GM12865 (cell line): ENCODE measurements at regions not wholly inside any gene's neighbourhood (a gene's known extent, or its start where the extent isn't known, plus 50 kb on each side); places are given as distances from the start of the nearest gene placed in this dataset.

Experiments
- DNase-seq: peaks from one replicate; pipeline ENCODE4 v3.0.0; 2010; ENCODE audit warnings: low read depth
- H3K4me3 ChIP-seq: 2 replicates; pipeline ENCODE4 v1.5.1; 2011; ENCODE audit warnings: mild to moderate bottlenecking, low read depth, low read length, control low read depth
- TF ChIP-seq, protein P1 (sequence below): IDR thresholded peaks from 2 replicates; pipeline ENCODE4 v1.5.1; 2011; ENCODE audit warnings: low read length, control low read depth, low read depth, inconsistent platforms; ENCODE audit not compliant: insufficient read depth; ENCODE audit errors: missing control alignments

DNA sequence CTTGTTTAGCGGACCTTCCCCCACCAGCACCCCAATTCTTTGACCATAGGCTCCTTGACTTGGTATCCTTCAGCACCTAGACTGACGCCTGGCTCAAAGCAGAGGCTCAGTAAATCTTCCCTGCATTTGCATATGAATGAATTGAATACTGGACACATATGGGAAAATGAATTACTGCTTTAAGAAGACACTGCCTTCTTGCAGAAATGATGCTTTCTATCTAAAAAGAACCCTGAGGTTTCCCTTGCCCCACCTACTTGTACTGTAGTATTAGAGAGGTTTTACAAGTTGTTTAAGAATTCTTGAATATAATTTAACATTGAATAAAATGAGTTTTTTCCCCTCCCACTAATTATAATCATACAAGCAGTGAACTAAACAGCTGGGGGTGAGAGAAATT is 190.7 kb downstream of the SAMD5 start:
- no peak for DNase-seq
- TF ChIP-seq, protein P1, sequence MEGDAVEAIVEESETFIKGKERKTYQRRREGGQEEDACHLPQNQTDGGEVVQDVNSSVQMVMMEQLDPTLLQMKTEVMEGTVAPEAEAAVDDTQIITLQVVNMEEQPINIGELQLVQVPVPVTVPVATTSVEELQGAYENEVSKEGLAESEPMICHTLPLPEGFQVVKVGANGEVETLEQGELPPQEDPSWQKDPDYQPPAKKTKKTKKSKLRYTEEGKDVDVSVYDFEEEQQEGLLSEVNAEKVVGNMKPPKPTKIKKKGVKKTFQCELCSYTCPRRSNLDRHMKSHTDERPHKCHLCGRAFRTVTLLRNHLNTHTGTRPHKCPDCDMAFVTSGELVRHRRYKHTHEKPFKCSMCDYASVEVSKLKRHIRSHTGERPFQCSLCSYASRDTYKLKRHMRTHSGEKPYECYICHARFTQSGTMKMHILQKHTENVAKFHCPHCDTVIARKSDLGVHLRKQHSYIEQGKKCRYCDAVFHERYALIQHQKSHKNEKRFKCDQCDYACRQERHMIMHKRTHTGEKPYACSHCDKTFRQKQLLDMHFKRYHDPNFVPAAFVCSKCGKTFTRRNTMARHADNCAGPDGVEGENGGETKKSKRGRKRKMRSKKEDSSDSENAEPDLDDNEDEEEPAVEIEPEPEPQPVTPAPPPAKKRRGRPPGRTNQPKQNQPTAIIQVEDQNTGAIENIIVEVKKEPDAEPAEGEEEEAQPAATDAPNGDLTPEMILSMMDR = no peak

DNA sequence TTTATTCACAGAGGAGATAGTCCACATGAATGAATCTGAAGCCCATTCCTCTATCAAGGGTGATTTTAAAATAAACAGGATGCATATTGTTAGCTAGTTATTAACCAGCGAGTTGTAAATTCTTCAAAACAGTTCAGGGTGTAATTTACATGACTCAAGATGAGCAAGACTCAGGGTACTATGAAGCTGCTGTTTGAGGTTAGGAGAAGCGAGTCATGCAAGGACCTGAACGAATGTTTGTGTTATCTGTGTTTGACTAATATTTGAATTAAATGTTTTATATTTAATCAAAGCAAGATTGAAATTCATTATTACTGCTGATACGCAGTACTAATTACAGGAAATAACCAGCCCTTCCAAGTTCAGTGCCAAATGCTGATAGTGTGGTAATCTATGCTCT is 191.1 kb downstream of the SAMD5 start:
- DNase-seq = no peak
- H3K4me3 ChIP-seq = no peak overlapping the region
- TF ChIP-seq, protein P1 = no peak

More for the DNA sequence above, 190.7 kb downstream of the SAMD5 start:
- H3K4me3 ChIP-seq = no peak overlapping the region

DNA sequence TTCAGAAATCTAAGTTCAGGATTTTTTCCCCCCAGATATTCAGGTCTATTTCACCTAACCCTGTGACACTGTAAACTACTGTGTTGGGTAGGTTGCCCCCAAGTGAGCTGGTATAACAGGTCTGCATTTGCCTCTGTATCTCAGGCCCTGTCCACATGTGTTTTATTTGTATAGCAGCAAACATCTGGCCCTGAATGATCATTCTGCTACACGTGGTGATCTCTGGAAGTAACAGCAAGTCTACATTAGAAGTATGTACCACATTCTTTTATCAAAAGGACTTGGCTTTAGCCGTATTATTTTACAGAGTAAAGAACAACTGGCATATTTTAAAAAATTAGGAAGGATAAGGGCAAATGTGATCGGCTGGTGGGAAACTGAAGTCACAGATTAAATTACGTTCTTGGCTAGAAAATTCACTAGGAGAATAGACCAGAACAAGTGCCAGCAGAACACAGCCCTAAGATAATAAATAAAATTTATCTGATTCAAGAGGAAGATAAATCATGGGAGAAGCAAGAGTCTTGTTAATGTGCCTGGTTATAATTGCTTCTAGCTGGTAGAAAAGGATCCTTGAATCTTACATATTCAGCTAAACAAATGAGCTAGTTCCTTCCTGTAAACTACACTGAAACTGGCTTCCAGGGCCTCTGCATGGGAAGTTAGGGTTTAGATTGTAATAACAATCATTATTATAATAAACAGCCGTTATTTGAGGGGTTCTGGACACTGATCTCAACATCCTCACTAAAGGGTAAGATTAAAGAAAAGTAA is 192.1 kb downstream of the SAMD5 start:
- TF ChIP-seq, protein P1 = no peak
- H3K4me3 ChIP-seq = no peak overlapping the region
- DNase-seq = no peak

DNA sequence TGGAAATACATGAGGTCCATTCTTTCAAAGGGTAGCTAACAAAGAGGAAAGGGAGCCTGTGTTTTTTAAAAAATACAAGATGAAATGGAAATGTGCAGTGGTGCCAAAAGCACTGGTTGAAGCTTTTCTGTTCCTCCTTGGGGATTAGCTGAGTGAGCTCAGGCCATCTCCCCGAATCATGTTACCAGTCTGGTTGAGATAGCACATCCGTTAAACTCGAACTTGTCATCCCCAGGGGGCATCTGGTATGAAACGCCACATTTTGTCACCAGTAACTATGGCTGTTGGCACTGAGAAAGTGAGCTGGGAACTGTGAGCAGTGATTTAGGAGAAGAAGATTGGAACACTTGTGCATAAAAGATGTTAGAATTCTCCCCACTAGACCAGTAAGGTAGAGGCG is 196.2 kb downstream of the SAMD5 start:
- H3K4me3 ChIP-seq = no peak overlapping the region
- TF ChIP-seq, protein P1 = no peak
- no peak for DNase-seq

DNA sequence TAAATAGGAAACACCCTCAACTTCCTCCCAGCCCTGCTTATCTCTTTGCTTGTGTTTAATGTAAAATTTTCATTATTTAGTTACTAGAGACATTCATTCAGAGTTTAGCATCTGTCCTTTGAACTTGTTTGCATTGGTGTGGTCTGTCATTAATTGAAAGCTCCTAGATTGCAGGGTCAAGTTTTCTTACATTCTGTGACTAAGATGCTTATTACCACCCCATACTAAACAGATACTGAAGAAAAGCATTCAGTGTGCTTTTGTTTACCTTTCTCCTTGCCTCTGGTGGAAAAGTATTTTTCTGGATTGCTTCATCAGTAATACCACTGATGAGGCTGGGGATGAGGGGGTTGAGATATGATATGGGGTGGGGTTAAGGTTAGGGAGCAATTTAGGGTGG is 199.0 kb downstream of the SAMD5 start:
- DNase-seq = no peak
- H3K4me3 ChIP-seq = no peak overlapping the region
- TF ChIP-seq, protein P1 = no peak

DNA sequence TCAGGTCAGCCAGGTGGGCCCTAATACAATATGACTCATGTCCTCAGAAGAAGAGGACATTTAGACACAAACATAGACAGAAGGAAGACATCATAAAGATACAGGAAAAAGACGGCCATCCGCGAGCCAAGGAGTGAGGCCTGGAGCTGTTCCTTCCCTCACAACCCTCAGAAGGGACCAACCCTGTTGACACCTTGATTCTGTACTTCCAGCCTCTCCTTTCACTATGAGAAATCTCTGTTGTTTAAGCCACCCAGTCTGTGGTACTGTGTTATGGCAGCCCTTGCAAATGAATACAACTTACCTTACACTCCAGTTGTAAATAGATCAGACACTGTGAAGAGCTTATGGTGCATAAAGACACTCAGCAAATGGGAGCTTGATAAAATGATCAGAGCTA is 199.7 kb downstream of the SAMD5 start:
- TF ChIP-seq, protein P1 = no peak
- no peak overlapping the region for H3K4me3 ChIP-seq
- no peak for DNase-seq
